Liver (tissue), 3 donors: ENCODE measurements at regions not wholly inside any gene's neighbourhood (a gene's known extent, or its start where the extent isn't known, plus 50 kb on each side); places are given as distances from the start of the nearest gene placed in this dataset.

Experiments used
- EGR1 ChIP-seq, 2 donors: IDR thresholded peaks; 2 replicates each; pipeline ENCODE4 v1.6.1; 2016 to 2018; ENCODE audit warnings: antibody characterized with exemption in 2 of 2, low read depth in 2 of 2
- RAD21 ChIP-seq, 2 donors: IDR thresholded peaks; 2 replicates each; pipeline ENCODE4 v1.6.1; 2016; ENCODE audit warnings: antibody characterized with exemption in 2 of 2, mild to moderate bottlenecking in 2 of 2
- TF ChIP-seq, protein P1 (sequence below): fragments of 150-350 bp; IDR thresholded peaks from 2 replicates; pipeline ENCODE4 v1.5.1; 2017; ENCODE audit warnings: improper control_type of control experiment, low read depth, low read length; ENCODE audit not compliant: missing input control
- TF ChIP-seq, protein P2 (sequence below): IDR thresholded peaks from 2 replicates; pipeline ENCODE4 v1.6.1; 2016; ENCODE audit warnings: antibody characterized with exemption, mild to moderate bottlenecking
- donor health status: healthy.
- donor health status: healthy.

DNA sequence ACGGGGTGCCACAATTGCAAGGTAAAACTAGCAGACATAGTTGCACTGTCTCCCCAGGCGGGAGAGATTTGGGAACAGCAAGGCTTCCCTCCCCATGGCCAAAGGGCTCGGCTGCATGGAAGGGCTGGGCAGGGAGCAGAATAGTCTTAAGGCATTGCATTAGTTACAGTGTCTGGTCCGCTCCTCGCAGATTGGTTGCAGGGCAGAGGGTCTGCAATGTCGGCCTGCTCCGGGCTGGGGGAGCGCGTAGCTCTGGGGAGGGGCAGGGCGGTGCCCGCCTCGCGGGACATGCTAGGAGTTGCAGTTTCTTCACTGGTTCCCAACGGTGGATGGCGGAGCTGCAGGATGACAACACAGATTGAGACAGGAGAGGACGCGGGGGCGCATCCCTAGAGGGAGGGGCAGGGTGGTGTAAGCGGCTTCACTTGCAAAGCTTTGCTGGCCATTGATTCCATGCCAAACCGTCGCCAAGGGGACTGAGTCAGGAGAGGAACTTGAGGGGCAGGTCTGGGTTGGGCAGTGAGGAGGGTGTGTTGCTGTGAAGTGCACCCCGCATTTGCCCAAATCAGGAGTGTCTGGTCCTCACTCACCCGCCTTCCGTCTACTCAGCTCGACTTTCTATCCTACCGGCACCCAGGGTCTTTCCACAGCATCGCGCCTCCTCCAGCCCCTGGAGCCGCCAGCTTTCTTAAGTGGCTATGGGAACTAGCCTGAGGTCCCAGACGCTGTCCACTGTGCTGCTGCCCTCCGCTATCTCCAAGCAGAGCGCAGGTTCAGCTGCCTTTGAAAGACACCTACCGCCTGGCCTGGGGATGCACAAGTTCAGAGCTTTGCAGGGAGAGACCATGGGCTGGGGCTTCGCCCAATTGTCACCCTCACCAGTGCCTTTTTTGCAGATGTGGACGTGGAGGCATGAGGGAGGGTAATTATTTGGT lies 1748.9 kb downstream of the TP53TG3F start:
- TF ChIP-seq, protein P1, sequence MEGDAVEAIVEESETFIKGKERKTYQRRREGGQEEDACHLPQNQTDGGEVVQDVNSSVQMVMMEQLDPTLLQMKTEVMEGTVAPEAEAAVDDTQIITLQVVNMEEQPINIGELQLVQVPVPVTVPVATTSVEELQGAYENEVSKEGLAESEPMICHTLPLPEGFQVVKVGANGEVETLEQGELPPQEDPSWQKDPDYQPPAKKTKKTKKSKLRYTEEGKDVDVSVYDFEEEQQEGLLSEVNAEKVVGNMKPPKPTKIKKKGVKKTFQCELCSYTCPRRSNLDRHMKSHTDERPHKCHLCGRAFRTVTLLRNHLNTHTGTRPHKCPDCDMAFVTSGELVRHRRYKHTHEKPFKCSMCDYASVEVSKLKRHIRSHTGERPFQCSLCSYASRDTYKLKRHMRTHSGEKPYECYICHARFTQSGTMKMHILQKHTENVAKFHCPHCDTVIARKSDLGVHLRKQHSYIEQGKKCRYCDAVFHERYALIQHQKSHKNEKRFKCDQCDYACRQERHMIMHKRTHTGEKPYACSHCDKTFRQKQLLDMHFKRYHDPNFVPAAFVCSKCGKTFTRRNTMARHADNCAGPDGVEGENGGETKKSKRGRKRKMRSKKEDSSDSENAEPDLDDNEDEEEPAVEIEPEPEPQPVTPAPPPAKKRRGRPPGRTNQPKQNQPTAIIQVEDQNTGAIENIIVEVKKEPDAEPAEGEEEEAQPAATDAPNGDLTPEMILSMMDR = no peak
- TF ChIP-seq, protein P2, sequence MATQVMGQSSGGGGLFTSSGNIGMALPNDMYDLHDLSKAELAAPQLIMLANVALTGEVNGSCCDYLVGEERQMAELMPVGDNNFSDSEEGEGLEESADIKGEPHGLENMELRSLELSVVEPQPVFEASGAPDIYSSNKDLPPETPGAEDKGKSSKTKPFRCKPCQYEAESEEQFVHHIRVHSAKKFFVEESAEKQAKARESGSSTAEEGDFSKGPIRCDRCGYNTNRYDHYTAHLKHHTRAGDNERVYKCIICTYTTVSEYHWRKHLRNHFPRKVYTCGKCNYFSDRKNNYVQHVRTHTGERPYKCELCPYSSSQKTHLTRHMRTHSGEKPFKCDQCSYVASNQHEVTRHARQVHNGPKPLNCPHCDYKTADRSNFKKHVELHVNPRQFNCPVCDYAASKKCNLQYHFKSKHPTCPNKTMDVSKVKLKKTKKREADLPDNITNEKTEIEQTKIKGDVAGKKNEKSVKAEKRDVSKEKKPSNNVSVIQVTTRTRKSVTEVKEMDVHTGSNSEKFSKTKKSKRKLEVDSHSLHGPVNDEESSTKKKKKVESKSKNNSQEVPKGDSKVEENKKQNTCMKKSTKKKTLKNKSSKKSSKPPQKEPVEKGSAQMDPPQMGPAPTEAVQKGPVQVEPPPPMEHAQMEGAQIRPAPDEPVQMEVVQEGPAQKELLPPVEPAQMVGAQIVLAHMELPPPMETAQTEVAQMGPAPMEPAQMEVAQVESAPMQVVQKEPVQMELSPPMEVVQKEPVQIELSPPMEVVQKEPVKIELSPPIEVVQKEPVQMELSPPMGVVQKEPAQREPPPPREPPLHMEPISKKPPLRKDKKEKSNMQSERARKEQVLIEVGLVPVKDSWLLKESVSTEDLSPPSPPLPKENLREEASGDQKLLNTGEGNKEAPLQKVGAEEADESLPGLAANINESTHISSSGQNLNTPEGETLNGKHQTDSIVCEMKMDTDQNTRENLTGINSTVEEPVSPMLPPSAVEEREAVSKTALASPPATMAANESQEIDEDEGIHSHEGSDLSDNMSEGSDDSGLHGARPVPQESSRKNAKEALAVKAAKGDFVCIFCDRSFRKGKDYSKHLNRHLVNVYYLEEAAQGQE = no peak
- no peak for TF ChIP-seq RAD21 (IDR thresholded peaks at IDR 0.05)
- no peak for TF ChIP-seq EGR1 (IDR thresholded peaks at IDR 0.05; ENCODE audit: low read depth in 2 of 2)
